ENCODE measurements at regions not wholly inside any gene's neighbourhood (a gene's known extent, or its start where the extent isn't known, plus 50 kb on each side); places are given as distances from the start of the nearest gene placed in this dataset.

DNA sequence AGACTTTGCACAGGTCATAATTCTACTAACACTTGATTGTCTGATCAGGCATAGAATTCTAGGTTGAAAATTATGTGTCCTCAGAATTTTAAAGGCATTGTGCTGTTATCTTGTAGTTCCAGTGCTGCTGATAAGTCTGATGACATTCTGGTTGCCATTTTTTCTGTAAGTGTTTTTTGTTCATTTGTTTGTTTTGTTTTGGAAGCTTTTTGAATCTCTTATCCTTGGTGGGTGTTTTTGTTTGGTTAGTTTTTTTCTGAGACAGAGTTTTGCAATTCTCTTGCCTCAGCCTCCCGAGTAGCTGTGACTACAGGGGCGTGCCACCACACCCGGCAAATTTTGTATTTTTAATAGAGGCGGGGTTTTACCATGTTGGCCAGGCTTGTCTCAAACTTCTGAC, 178.9 kb downstream of the CCDC71L start:
- DNase-seq (ENCODE audit: low spot score): no peak

DNA sequence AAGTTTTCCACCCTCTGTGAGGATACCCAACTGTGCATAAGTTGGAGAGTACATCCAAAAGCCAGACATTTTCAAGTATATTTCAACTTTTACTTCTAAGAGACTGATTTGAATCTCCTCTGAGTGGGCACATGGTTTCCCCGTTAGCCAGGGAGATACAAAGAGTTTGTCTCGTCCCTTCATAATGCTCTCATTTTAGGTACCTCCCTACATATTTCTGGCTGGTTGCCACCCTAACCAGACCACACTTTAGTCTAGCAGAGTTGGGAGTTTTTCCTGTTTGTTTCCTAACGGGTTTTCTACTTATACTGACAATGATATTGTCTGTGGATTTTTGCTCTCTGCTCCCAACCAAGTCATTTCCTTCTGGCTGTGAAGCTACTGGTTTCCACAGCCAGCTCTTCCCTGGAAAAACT, 180.3 kb downstream of the CCDC71L start:
- no peak for DNase-seq (ENCODE audit: low spot score)

DNA sequence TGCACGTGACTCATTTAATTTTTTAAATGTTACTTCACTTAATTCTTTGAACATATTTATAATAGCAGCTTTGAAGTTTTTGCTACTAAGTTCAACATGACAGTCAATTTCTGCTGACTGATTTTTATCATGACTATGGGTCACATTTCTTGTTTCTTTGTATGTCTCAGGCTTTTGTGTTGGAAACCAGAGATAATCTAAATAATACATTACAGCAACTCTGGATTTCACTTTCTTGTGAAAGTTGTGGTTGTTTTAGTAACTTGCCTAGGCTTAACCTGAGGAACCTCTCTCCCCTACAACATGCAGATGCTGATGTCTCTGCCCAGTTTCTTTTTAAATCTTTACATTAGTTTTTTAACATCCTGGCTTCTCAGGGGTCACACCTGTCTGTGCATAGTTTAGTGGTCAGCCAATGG, 180.8 kb downstream of the CCDC71L start:
- DNase-seq (ENCODE audit: low spot score): no peak

DNA sequence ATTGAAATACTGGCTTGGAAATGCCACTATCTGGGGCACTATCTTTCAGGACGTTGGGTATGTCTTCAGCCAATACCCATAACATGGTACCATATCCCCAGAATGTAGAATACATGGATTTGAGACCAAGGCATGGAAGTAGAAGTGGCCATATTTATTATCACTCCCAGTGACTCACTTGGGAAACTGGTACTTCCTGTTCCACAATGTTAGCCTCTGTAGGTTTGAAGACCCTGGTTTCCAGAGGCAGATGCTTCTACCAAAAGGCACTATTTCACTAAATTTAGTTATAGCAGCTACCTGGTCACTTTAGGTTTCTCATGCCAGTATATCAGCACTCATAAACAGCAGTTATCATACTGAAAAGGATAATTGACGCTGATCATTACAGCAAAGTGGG, 184.2 kb downstream of the CCDC71L start:
- no peak for DNase-seq (ENCODE audit: low spot score)

DNA sequence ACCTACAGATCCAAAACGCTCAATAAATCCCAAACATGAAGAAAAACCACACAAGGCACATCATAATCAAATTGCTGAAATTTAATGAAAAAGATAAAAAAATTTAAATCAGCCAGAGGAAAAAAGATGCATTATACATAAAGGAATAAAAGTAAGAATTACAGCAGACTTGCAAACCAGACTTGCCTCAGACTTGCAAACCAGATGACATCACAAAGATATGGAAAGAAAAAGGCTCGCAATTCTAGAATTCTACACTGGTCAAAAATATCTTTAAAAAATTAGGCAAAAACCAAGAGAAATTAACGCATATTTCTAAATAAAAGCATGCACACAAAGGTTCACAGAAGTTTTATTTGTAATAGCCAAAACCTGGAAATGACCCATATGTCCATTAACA, 188.0 kb upstream of the NAMPT start:
- no peak for DNase-seq (ENCODE audit: low spot score)

DNA sequence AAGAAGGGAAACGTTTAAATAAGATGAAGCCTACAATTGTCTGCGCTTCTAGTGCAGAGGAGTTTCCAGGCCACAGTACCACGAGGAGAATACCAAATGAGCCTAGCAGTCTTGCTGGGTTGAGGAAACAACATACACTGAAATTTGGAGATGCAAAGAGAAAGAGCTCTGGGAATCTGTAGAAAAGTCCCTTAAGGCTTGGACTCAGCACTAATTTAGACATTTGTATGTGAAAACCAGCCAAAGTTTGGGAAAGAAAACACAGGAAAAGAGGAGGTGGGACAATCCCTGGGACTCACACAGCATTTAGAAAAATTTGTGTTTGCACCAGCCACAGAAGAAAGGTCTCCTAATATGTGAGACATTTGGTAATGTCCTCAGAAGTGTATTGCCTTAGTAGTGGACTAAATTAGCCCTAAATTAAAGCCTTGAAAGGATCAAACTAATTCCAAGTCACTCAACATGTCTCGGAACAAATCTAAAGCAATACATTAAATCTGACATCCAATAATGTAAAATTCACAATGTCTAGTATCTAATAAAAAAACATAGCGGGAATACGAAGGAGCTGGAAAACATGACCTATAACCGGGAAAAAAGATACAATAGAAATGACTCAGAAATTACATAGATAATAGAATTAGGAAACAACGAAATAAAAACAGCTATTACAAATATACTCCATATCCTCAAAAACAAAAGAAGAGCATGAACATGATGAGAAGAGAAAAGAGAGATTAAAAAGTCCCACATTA, 187.1 kb upstream of the NAMPT start:
- DNase-seq (ENCODE audit: low spot score): no peak

DNA sequence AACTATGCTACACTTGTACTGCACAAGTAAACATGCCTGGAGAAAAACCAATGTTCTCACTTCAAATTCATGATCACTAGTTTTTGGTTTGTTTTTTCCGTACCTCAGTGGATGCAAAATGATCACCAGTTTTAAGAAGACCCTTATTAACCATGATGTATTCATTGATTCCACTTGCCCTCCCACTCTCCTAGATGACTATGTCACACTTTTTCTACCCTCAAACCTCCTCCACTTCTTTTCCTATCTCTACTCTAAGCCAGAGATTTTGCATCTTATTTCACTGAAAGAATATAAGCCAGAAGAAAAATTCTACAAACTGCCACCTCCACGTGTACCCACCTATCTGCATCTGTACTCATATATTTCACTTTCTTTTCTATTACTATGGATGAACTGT, 186.2 kb upstream of the NAMPT start:
- DNase-seq (ENCODE audit: low spot score): no peak

DNA sequence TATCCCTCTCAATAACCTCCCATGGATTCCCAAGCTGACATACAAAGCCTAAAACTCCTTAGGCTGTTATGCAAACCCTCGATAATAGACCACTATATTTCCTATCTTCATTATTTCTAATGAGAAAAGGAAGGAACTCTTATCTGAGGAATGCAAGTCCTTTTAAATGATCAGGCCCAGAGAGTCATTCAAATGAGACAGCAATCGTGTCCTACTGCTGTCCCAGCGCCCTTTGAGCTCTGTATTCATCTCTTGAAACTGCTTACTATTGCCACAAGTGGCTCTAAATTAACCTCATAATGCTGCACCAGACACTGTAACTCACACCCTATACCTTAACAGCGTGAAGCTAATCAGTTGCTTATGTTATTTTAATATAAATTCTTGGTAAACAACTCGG, 182.1 kb upstream of the NAMPT start:
- no peak for DNase-seq (ENCODE audit: low spot score)

DNA sequence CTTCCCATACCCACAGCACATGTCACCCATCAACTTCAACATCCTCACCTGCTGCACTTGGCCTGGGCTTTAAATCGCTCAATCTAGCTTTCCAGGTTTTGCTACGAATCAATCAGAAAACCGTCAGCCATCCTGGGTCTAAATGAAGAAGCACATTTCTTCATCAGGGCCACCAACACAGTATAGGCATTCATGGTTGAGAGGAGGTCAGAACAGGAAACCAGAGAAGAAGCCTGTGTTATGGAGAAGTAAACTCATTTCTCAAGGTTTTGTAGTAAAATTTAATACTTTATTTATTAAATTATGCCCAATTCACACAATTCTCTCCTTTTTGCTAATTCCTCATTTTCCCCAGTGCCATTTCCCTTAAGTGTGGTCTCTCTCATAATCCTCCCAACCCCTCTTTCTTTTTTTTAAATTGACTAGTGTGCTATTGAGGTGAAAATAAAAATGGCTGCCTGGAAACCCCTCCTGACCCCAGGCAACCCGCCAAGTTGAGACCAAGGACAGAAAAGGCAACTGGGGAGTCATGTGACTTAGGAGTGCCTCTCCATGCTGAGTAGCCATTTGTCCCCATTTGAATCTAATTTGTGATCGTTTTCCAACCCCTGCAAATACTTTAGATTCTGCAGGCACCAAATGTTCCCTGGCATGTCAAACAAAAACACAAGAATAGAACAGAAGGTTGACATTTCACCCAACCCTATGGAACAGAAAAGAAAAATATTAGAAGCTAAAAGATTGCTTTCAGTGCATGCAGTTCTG, 181.1 kb upstream of the NAMPT start:
- DNase-seq (ENCODE audit: low spot score): no peak

DNA sequence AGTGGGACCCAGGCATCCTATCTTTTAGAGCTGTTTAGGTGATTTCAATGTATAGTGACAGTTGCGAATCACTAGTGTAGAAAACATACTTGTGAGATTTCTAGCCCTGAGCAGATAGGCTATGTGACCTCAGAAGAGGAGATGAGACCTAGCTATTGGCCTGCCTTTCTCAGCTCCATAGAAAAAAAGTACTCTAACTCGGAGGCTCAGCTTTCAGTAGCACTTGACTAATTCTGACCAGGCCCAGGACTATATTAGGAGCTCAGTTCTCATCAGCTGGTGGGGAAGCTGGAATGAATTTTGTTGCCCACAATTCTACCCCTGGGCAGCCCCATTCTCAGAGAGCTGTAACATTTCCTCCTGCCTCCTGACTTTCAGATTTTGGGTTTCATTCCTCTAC, 179.9 kb upstream of the NAMPT start:
- no peak for DNase-seq (ENCODE audit: low spot score)

DNA sequence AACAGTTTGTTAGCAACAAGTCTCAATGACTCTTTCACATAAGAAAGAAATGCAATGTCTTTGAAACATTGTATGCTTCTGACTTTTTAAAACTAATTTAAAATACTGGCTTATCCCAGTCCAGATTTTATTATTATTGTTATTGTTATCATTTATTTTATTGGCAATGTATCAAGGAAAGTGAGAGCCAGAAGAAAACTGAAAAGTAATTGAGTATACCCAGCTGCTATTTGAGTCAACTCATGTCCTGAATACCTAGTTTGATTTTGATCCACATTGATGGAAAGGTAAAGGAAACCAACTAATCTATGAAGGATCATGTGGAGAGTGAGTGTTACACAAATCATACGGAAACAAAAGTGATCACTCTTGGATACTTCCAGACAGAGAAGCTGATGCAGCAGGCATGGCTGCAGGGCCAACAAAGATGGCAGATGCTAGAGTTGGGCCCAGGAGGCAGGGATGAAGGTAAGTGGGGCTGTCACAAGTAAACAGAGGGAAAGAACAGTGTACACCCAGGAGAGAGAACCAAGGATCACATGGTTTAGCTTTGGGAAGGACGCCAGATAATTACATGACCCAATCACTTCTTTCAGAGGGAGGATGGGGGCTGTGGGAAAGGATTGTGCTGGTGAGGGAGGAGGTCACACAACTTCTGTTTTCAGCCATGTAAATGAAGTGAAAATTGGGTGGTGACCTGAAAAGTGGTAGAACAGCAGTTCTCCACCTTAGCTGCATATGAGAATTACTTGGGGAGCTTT, 179.2 kb upstream of the NAMPT start:
- DNase-seq (ENCODE audit: low spot score): no peak

DNA sequence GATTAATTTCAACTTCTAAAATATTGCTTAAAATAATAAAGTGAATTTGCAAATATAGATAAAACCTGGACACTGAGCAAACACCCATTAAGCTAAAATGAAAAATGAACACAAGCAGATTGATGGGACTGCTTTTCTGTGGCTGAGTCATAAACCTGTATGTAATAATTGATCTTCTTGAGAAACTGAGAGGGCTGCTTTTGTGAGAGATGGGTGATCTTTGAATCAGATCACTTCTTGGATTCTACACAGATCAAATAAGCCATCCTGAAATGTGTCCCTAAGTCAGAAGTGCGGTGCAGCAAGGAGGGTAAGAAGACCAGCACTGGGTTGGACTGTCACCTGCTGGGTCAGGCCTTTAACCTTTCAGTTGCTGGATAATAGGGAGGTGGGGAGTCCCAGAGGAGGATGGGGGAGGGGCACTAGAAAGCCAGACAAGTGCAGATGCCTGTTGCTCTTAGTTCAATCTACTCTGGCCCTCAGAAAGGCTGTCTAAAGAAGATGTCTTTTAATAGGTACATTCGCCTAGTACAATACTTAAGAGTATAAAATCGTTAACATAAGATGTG, 178.2 kb upstream of the NAMPT start:
- DNase-seq (ENCODE audit: low spot score): no peak

DNA sequence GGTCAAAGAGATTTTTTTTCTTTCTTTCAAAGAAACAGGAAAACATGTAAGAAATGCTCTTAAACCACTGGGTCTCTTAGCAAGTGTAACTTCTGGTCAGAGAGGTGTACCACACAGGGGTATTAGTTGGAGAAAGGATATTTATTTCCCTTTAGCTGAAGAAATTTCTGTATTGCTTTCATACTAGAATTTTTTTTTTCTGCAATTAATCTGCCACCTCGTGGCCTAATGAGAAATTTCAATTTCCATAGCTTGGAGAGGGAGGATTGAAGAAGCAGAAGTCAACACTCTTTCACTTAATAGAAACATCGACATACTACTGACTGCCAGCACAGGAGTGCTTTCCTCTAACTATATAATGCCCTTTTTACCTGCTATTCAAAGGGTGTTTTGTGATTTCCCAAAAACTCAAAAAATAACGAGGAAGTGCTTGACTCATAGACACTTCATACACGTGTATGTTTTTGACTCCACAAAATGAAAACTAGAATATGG, 177.6 kb upstream of the NAMPT start:
- peak; percentile 37 for DNase-seq (ENCODE audit: low spot score)

DNA sequence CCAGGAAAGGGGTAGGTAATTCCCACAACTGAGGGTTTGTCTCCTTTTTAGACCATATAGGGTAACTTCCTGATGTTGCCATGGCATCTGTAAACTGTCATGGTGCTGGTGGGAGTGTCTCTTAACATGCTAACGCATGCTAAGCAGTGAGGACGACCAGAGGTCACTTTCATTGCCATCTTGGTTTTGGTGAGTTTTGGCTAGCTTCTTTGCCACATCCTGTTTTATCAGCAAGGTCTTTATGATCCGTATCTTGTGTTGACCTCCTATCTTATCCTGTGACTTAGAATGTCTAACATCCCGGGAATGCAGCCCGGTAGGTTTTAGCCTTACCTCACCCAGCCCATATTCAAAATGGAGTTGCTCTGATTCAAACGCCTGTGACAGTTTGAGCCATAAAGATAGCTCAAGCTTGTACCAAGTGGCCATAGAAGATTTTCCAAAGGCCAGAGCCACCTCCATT, 176.0 kb upstream of the NAMPT start:
- DNase-seq (ENCODE audit: low spot score): no peak

DNA sequence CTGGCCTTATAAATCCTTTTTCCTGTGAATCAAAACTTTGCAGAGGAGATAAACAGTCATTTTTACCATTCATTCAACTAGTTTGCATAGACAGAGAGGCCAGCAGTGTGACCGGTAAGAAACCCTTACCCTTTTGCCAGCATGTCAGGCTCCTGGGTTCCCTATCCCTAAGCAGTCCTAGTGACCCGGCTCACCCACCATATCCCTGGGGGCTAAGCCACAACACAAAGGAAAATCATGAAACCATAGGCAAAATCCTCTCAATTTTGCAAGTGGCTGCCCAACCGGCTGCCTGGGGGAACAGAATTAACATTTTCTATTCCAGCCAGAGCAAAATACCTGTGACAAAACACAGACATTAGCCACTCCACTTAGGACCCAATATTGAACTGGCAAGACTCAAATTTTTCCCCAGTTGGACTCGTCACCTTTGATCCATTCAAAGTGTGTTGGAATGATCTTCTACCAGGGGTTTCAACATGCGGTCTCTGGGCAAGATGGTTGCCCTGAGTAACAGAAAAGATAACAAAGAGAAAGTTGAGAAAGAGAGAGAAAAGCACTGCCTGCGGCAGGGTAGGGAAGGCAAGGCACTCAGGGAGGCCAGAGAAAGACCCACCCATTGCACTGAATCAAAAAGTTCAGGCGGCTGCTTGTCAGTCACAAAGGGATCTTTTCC, 174.8 kb upstream of the NAMPT start:
- no peak for DNase-seq (ENCODE audit: low spot score)

DNA sequence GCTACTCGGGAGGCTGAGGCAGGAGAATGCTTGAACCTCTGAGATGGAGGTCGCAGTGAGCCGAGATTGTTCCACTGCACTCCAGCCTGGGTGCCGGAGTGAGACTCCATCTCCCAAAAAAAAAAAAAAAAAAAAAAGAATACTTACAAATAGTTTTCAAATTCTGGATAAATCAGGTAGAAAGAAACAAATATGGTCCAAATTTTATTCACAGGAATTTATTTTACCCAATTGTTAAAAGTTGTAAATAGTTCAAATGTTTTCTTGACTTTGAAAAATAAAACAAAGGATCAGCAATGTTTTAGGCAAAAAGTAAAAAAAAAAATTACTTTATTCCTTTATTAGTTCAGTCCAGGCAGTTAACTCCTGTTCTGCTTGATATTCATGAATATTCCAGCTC, 172.9 kb upstream of the NAMPT start:
- DNase-seq (ENCODE audit: low spot score): no peak

DNA sequence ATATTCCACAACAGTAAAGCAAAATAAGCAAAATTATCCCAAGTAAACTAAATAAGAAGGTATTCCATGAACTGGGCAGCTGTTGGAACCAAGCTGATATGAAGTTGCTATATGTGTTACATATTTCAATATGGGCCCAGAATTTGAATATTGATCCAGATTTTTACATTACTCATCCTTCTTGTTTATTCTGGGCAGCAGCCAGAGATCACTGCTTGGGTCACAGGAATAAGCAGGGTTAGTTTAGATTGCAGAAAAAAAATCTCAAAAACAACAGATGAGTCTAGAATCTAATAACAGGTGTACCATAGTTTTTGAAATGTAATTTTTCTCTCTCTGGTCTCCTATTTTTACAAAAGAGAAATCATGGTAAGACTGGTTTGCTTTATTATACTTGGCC, 171.5 kb upstream of the NAMPT start:
- no peak for DNase-seq (ENCODE audit: low spot score)

DNA sequence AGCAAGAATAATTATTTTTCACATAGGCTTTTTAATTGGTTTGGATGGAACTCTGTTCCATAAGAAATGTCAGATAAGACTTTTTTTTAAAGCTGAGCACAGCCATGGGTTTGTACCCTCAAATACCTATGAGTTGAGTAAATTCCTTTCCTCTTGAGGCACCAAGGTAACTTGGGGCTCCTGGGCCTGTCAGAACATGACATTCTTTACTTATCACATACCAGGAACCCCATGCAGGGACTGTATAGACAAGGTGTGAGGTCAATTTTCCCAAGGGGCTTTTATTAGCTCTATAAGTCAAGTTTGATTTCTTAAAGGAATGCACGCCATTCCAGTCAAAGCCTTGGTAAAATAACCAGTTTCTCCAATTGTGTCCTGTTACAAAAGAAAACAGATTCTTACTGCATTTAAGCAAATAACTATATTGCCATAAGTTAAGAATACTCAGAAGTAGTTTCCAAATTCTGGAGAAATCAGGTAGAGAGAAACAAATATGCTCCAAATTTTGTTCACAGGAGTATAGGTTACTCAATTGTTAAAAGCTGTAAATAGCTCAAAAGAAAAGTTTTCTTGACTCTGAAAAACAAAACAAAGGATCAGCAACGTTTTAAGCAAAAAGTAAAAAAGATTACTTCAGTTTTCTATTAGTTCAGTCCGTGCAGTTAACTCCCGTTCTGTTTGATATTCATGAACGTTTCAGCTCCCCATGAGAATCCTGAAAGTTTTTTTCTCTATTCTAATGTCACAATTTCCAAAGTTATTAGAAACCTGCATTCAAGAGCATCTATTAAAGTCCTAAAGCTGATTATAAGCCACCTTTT, 167.5 kb upstream of the NAMPT start:
- no peak for DNase-seq (ENCODE audit: low spot score)

DNA sequence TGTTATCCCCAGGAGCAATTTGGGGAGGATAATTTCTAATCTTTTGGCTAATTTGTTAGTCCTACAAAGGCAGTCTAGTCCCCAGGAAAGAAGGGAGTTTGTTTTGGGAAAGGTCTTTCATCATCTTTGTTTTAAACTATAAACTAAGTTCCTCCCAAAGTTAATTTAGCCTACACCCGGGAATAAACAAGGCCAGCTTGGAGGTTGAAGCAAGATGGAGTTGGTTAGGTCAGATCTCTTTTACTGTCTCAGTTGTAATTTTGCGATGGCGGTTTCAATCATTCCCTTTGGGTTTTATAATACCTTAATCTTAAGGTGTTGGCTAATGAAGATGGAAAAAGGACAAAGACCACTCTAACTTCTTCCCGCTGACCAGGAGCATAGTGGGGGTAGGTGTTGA, 166.4 kb upstream of the NAMPT start:
- DNase-seq (ENCODE audit: low spot score): no peak

DNA sequence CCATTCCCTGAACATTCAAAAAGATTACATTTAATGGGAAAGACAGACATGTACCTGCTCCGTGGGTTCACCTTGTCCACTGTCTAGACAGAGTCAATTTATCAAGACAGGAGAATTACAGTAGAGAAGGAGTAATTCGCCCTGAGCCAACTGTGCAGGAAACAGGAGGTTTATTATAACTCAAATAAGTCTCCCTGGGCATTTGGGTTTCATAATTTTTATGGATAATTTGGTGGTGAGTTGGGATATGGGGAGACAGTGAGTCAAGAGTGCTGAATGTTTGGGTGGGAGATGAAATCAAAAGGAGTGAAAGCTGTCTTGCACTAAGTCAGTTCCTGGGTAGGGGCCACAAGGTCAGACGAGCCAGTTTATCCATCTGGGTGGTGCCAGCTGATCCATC, 165.9 kb upstream of the NAMPT start:
- no peak for DNase-seq (ENCODE audit: low spot score)
